K562 (cell line): ENCODE measurements at regions not wholly inside any gene's neighbourhood (a gene's known extent, or its start where the extent isn't known, plus 50 kb on each side); places are given as distances from the start of the nearest gene placed in this dataset.

Source experiments
- ATAC-seq: fragments of 200-7000 bp; cut with Tn5 transposase; 3 replicates; pipeline ENCODE4 v1.9.1; 2020; ENCODE audit warnings: moderate library complexity
- BruUV-seq: library from RNA; stranded (reverse); fragments of 400-500 nt; replicated peaks from 2 replicates; lab custom pipeline; 2021; lab: Mats Ljungman, UMichigan
- CTCF ChIA-PET: fragments of 300-600 bp; formaldehyde crosslinking; extraction: SDS; loops from one replicate; lab custom pipeline; 2021; ENCODE audit warnings: low intra/inter-chr PET ratio; lab: Yijun Ruan, JAX
- POLR2A ChIA-PET: fragments of 300-600, 350-650 bp; sonication (Branson Sonifier 250); formaldehyde crosslinking; extraction: SDS; loops from one replicate; lab custom pipeline; 2021; ENCODE audit warnings: antibody characterized with exemption, inconsistent platforms; lab: Yijun Ruan, JAX
- DNase-seq, 4 experiments: peaks; one replicate each; pipeline versions ENCODE4 v3.0.0 to v3.0.0-alpha.2; 2011 to 2018; ENCODE audit warnings: low spot score in 3 of 4, mixed read lengths in 3 of 4; ENCODE audit errors: extremely low read depth in 1 of 4
- FAIRE-seq: peaks from 2 replicates; lab custom pipeline; 2011; peaks lifted over from hg19 to GRCh38; lab: Jason Lieb, UNC
- H2AFZ ChIP-seq: 2 replicates; pipeline ENCODE4 v1.6.0; 2011; ENCODE audit warnings: low read depth, low read length, control low read depth, inconsistent platforms
- H3K27ac ChIP-seq: fragments of 200-600 bp; 3 replicates; pipeline ENCODE4 v1.8.0; 2011; ENCODE audit warnings: low read depth, mild to moderate bottlenecking, control low read depth, inconsistent platforms, low read length, moderate library complexity, mixed read lengths; ENCODE audit errors: extremely low read depth
- H3K27me3 ChIP-seq, 2 experiments: fragments of 300-600 bp in 1 of 2; 2 replicates in 1 of 2; 3 replicates in 1 of 2; pipeline versions ENCODE4 v1.6.0 to v1.8.0; 2011; ENCODE audit warnings: inconsistent platforms in 2 of 2, low read length in 2 of 2, mild to moderate bottlenecking in 1 of 2, mixed read lengths in 1 of 2, moderate library complexity in 1 of 2; ENCODE audit not compliant: control insufficient read depth in 2 of 2, insufficient read depth in 2 of 2
- H3K36me3 ChIP-seq: fragments of 300-600 bp; 3 replicates; pipeline ENCODE4 v1.8.0; 2011; ENCODE audit warnings: mild to moderate bottlenecking, low read length, inconsistent platforms; ENCODE audit not compliant: control insufficient read depth, insufficient read depth
- H3K4me1 ChIP-seq, 2 experiments: fragments of 200-600 bp in 1 of 2; replicated peaks in 1 of 2; 2 replicates in 1 of 2; 3 replicates in 1 of 2; pipeline versions ENCODE4 v1.5.1 to v1.8.0; 2011; ENCODE audit warnings: inconsistent platforms in 2 of 2, low read length in 2 of 2, mild to moderate bottlenecking in 1 of 2, mixed read lengths in 1 of 2, moderate library complexity in 1 of 2; ENCODE audit not compliant: control insufficient read depth in 2 of 2, insufficient read depth in 2 of 2
- H3K4me2 ChIP-seq: 2 replicates; pipeline ENCODE4 v1.6.1; 2011; ENCODE audit warnings: low read length, control low read depth, inconsistent platforms, mixed read lengths; ENCODE audit not compliant: insufficient read depth
- H3K4me3 ChIP-seq: fragments of 200-600 bp; sonication (generic), shearing (Covaris generic); 2 replicates; pipeline ENCODE4 v1.5.1; 2016; ENCODE audit warnings: control low read depth, inconsistent platforms
- H3K79me2 ChIP-seq: fragments of 200-600 bp; 3 replicates; pipeline ENCODE4 v1.8.0; 2011; ENCODE audit warnings: low read length, inconsistent platforms; ENCODE audit not compliant: control insufficient read depth, insufficient read depth
- H3K9ac ChIP-seq, 2 experiments: 2 replicates each; pipeline versions ENCODE4 v1.6.0 to v1.6.1; 2011; ENCODE audit warnings: low read depth in 2 of 2, low read length in 2 of 2, control low read depth in 1 of 2, inconsistent platforms in 1 of 2, mild to moderate bottlenecking in 1 of 2, mixed read lengths in 1 of 2; ENCODE audit not compliant: insufficient read depth in 1 of 2
- H3K9me1 ChIP-seq: one replicate; pipeline ENCODE4 v1.6.0; 2011; ENCODE audit warnings: inconsistent platforms, mild to moderate bottlenecking, low read length, moderate library complexity; ENCODE audit not compliant: control insufficient read depth, insufficient read depth
- H3K9me3 ChIP-seq: replicated peaks from 2 replicates; pipeline ENCODE4 v1.5.1; 2011; ENCODE audit warnings: low read depth, low read length, inconsistent platforms; ENCODE audit not compliant: control insufficient read depth, insufficient read depth
- H4K20me1 ChIP-seq: replicated peaks from 2 replicates; pipeline ENCODE4 v1.6.1; 2011; ENCODE audit warnings: low read length, inconsistent platforms, mixed read lengths; ENCODE audit not compliant: control insufficient read depth, insufficient read depth
- FOS ChIP-seq: IDR thresholded peaks from 3 replicates; pipeline ENCODE4 v1.6.1; 2011; ENCODE audit not compliant: insufficient read length; ENCODE audit errors: extremely low read depth
- HDAC8 ChIP-seq: fragments of 450-650 bp; IDR thresholded peaks from 2 replicates; pipeline ENCODE4 v1.6.1; 2016; ENCODE audit warnings: mild to moderate bottlenecking, missing genetic modification characterization, moderate library complexity, missing compliant biosample characterization
- MIER1 ChIP-seq: fragments of 450-650 bp; IDR thresholded peaks from 2 replicates; pipeline ENCODE4 v1.6.1; 2016; ENCODE audit warnings: antibody characterized with exemption, mild to moderate bottlenecking, low read depth
- POLR3A ChIP-seq: IDR thresholded peaks from 2 replicates; pipeline ENCODE4 v1.6.1; 2011; ENCODE audit warnings: borderline replicate concordance, mild to moderate bottlenecking, moderate library complexity; ENCODE audit not compliant: insufficient read length, insufficient read depth; ENCODE audit errors: extremely low read depth
- RREB1 ChIP-seq: fragments of 250-450 bp; sonication (Bioruptor Pico); IDR thresholded peaks from 2 replicates; pipeline ENCODE4 v1.4.0; 2020
- SPI1 ChIP-seq: IDR thresholded peaks from 2 replicates; pipeline ENCODE4 v1.6.1; 2011; ENCODE audit warnings: low read depth, low read length, control low read depth, borderline replicate concordance
- YY1 ChIP-seq, 3 experiments: IDR thresholded peaks; 2 replicates each; pipeline ENCODE4 v1.6.1; 2011; ENCODE audit warnings: low read length in 2 of 3, mild to moderate bottlenecking in 2 of 3, moderate library complexity in 2 of 3, borderline replicate concordance in 1 of 3, control low read depth in 1 of 3, low read depth in 1 of 3; ENCODE audit not compliant: insufficient read depth in 3 of 3, insufficient replicate concordance in 2 of 3, control insufficient read depth in 1 of 3, insufficient read length in 1 of 3; ENCODE audit errors: extremely low read depth in 1 of 3
- WGBS: fragments of 100-300 bp; shearing (Covaris generic); methylation state at CpG from one replicate; pipeline ENCODE4 v1.1.6; 2016; ENCODE audit warnings: low coverage, mixed read lengths; ENCODE audit not compliant: insufficient coverage; ENCODE audit errors: missing lambda C conversion rate; 5-methylcytosine and 5-hydroxymethylcytosine counted together
- in situ Hi-C: fragments of 300-500 bp; cut with MboI; formaldehyde crosslinking; loops from 4 replicates; pipeline ENCODE4 v1.15.0; 2018; ENCODE audit warnings: inconsistent platforms, mixed read lengths
- intact Hi-C: fragments of 100-400 bp; cut with micrococcal nuclease; formaldehyde crosslinking; loops from 2 replicates; pipeline ENCODE4 v1.14.2; 2022
- TF ChIP-seq, protein P1 (sequence below): sonication (generic); formaldehyde crosslinking; IDR thresholded peaks from 2 replicates; pipeline ENCODE4 v1.8.0; 2022; ENCODE audit warnings: missing genetic modification reagents, mild to moderate bottlenecking, borderline replicate concordance
- TF ChIP-seq, protein P2 (sequence below): fragments of 200-400 bp; formaldehyde crosslinking; IDR thresholded peaks from 2 replicates; pipeline ENCODE4 v1.6.1; 2017; ENCODE audit warnings: mild to moderate bottlenecking, low read depth, low read length, moderate library complexity

GRCh38 chr5:167678481-167678880, 613.0 kb upstream of the WWC1 start:
- no peak overlapping the region for H2AFZ ChIP-seq
- BruUV-seq: no TSS peak
- H3K4me2 ChIP-seq: no peak overlapping the region
- ChIA-PET CTCF (no interaction called here), POLR2A (no interaction called here)
- WGBS: 0% methylated on average over 3 of the region's 3 CpGs
- H3K27ac ChIP-seq: no peak overlapping the region
- TF ChIP-seq POLR3A: no peak
- TF ChIP-seq, protein P1, sequence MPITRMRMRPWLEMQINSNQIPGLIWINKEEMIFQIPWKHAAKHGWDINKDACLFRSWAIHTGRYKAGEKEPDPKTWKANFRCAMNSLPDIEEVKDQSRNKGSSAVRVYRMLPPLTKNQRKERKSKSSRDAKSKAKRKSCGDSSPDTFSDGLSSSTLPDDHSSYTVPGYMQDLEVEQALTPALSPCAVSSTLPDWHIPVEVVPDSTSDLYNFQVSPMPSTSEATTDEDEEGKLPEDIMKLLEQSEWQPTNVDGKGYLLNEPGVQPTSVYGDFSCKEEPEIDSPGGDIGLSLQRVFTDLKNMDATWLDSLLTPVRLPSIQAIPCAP: no peak
- no peak for TF ChIP-seq FOS
- no peak for TF ChIP-seq YY1 (IDR thresholded peaks at IDR 0.05; ENCODE audit: borderline replicate concordance in 1 of 3, control insufficient read depth in 1 of 3, extremely low read depth in 1 of 3, insufficient read depth in 3 of 3, insufficient read length in 1 of 3, insufficient replicate concordance in 2 of 3, low read depth in 1 of 3, low read length in 2 of 3)
- no peak for TF ChIP-seq RREB1 (CRISPR knock-in tag)
- TF ChIP-seq, protein P2, sequence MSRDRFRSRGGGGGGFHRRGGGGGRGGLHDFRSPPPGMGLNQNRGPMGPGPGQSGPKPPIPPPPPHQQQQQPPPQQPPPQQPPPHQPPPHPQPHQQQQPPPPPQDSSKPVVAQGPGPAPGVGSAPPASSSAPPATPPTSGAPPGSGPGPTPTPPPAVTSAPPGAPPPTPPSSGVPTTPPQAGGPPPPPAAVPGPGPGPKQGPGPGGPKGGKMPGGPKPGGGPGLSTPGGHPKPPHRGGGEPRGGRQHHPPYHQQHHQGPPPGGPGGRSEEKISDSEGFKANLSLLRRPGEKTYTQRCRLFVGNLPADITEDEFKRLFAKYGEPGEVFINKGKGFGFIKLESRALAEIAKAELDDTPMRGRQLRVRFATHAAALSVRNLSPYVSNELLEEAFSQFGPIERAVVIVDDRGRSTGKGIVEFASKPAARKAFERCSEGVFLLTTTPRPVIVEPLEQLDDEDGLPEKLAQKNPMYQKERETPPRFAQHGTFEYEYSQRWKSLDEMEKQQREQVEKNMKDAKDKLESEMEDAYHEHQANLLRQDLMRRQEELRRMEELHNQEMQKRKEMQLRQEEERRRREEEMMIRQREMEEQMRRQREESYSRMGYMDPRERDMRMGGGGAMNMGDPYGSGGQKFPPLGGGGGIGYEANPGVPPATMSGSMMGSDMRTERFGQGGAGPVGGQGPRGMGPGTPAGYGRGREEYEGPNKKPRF: no peak
- TF ChIP-seq MIER1: no peak
- TF ChIP-seq HDAC8 (tag): no peak
- TF ChIP-seq SPI1: no peak
- no peaks in the 10 kb centered on the region for H4K20me1 ChIP-seq
- no peaks in the 10 kb centered on the region for H3K9me3 ChIP-seq
- no peaks in the 10 kb centered on the region for H3K4me1 ChIP-seq
- no peaks in the 10 kb centered on the region for H3K27me3 ChIP-seq
- no peak for DNase-seq
- H3K4me3 ChIP-seq: no peak overlapping the region
- intact Hi-C loops (no loop called here), in situ Hi-C loops (no loop called here)
- H3K9me1 ChIP-seq: no peaks in the 10 kb centered on the region
- no peak for FAIRE-seq
- H3K9ac ChIP-seq: no peak overlapping the region
- H3K79me2 ChIP-seq: no peaks in the 10 kb centered on the region
- no peak for ATAC-seq
- H3K36me3 ChIP-seq: no peaks in the 10 kb centered on the region
